ENCODE measurements at regions not wholly inside any gene's neighbourhood (a gene's known extent, or its start where the extent isn't known, plus 50 kb on each side); places are given as distances from the start of the nearest gene placed in this dataset.

GRCh38 chr4:17096692-17097091 is 198.2 kb upstream of the LDB2 start:
- Histone ChIP-seq H3K27ac (no peak overlapping the region), H3K4me1 (replicated peaks) (no peaks in the 10 kb centered on the region), H3K27me3 (replicated peaks; ENCODE audit: insufficient read depth) (no peaks in the 10 kb centered on the region), H3K9me3 (no peaks in the 10 kb centered on the region), H3K36me3 (no peaks in the 10 kb centered on the region), H3K4me3 (no peak overlapping the region)
- no peak for DNase-seq (ENCODE audit: low spot score)
- 82% methylated on average over 5 of the region's 5 CpGs for WGBS
- TF ChIP-seq POLR2AphosphoS5 (IDR thresholded peaks at IDR 0.05) (no peak), POLR2A (IDR thresholded peaks at IDR 0.05) (no peak), CTCF (IDR thresholded peaks at IDR 0.05) (no peak)
- intact Hi-C loops (cut with DNase I): no loop called here

DNA sequence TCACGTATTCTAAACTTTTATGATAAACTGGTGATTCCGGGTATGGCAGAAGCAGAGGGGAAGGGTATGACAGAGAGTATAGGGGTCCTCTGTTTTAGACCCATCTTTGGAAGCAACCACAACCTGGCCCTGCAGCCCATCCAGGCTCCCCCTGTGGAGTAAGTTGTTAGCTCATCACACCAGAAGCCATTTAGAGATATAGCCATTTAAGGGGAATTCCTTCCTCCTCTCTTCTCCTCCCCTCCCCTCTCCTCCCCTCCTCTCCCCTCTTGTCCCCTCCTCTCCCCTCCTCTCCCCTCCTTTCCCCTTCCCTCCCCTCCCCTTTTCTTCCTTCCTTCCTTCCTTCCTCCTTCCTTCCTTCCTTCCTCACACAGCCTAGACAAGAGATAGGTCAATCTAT is 197.3 kb upstream of the LDB2 start:
- Histone ChIP-seq H3K36me3 (no peaks in the 10 kb centered on the region), H3K4me3 (no peak overlapping the region), H3K27ac (no peak overlapping the region), H3K4me1 (replicated peaks) (no peaks in the 10 kb centered on the region), H3K27me3 (replicated peaks; ENCODE audit: insufficient read depth) (no peaks in the 10 kb centered on the region), H3K9me3 (no peaks in the 10 kb centered on the region)
- 93% methylated on average over 2 of the region's 2 CpGs for WGBS
- intact Hi-C loops (cut with DNase I): no loop called here
- no peak for TF ChIP-seq POLR2AphosphoS5 (IDR thresholded peaks at IDR 0.05)
- no peak for DNase-seq (ENCODE audit: low spot score)

GRCh38 chr4:17094876-17095210 is 196.4 kb upstream of the LDB2 start:
- Histone ChIP-seq H3K4me1 (replicated peaks) (no peaks in the 10 kb centered on the region), H3K27ac (no peak overlapping the region), H3K9me3 (no peaks in the 10 kb centered on the region), H3K36me3 (no peaks in the 10 kb centered on the region), H3K27me3 (replicated peaks; ENCODE audit: insufficient read depth) (no peaks in the 10 kb centered on the region), H3K4me3 (no peak overlapping the region)
- intact Hi-C loops (cut with DNase I): no loop called here
- WGBS: 54% methylated on average over 3 of the region's 3 CpGs
- no peak for TF ChIP-seq POLR2A (IDR thresholded peaks at IDR 0.05)
- TF ChIP-seq CTCF (IDR thresholded peaks at IDR 0.05): no peak
- no peak for DNase-seq (ENCODE audit: low spot score)

DNA sequence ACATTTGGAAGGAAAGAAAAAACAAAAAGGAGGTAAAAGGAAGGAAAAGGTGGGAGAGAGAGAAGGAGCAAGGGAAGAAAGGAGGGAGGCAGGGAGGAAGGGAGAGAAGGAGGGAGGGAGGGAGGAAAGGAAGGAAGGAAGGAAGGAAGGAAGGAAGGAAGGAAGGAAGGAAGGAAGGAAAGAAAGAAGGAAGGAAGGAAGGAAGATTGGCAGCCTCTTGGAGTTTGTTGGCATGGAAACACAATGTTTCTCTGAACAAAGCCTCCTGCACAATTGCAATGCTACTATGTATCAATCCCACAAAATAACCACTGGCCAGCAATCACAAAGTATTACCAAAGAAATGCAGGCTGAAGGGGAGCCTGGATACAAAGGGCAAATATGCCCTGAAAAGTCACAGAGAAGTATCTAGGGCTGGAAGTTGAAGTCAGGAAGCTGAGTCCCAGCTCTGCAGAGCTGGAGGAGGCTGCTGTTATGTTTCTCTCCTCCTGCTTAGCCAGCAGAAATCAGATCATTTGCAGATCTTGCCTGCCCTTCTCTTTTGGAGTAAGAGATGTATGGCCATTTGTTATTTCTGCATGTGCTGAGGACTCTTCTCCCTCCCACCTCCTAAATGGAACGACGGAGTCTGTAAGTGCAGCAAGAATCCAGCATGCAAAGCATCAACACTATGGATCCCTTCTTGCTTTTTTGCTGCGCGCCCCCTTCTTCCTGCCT is 195.9 kb upstream of the LDB2 start:
- WGBS: 71% methylated on average over 4 of the region's 4 CpGs
- Histone ChIP-seq H3K27ac (no peak overlapping the region), H3K4me3 (no peak overlapping the region), H3K4me1 (replicated peaks) (no peaks in the 10 kb centered on the region), H3K36me3 (no peaks in the 10 kb centered on the region), H3K27me3 (replicated peaks; ENCODE audit: insufficient read depth) (no peaks in the 10 kb centered on the region), H3K9me3 (no peaks in the 10 kb centered on the region)
- intact Hi-C loops (cut with DNase I): no loop called here
- TF ChIP-seq CTCF (IDR thresholded peaks at IDR 0.05) (no peak), POLR2AphosphoS5 (IDR thresholded peaks at IDR 0.05) (no peak), POLR2A (IDR thresholded peaks at IDR 0.05) (no peak)
- DNase-seq (ENCODE audit: low spot score): no peak

DNA sequence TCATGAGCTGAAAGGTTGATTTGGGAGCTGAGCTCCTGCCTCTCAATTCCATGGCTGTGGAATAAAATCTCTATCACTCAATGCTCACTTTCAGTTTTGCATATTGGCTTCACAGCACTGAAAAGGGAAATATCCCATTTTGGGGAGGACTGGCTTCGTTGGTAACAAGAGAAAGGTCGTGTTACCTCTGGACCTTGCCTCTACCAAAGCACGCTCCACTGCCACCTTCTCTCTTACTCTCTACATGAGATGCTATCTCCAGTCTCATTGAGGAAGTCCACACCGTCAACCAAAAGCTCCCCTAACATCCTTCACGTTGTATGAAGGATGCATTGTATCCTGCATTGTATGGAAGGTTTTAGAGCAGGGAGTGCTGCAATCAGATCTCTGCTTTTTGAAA is 195.0 kb upstream of the LDB2 start:
- WGBS: 80% methylated on average over 5 of the region's 5 CpGs
- no peak overlapping the region for H3K27ac ChIP-seq
- DNase-seq (ENCODE audit: low spot score): no peak
- no peaks in the 10 kb centered on the region for H3K36me3 ChIP-seq
- H3K4me1 ChIP-seq (replicated peaks): no peaks in the 10 kb centered on the region
- intact Hi-C loops (cut with DNase I): no loop called here
- no peak overlapping the region for H3K4me3 ChIP-seq
- TF ChIP-seq POLR2A (IDR thresholded peaks at IDR 0.05) (no peak), CTCF (IDR thresholded peaks at IDR 0.05) (no peak), POLR2AphosphoS5 (IDR thresholded peaks at IDR 0.05) (no peak)
- no peaks in the 10 kb centered on the region for H3K27me3 ChIP-seq (replicated peaks; ENCODE audit: insufficient read depth)
- no peaks in the 10 kb centered on the region for H3K9me3 ChIP-seq

Measured in prostate gland (tissue), 2 donors.